PFSK-1 (cell line): ENCODE measurements at regions not wholly inside any gene's neighbourhood (a gene's known extent, or its start where the extent isn't known, plus 50 kb on each side); places are given as distances from the start of the nearest gene placed in this dataset.

Experiments used
- FOXP2 ChIP-seq: optimal IDR thresholded peaks from 2 replicates; pipeline ENCODE3; 2011; ENCODE audit warnings: borderline replicate concordance, control low read depth, inconsistent platforms; ENCODE audit not compliant: insufficient read depth; ENCODE audit errors: extremely low read length, extremely low read depth
- POLR2AphosphoS5 ChIP-seq: IDR thresholded peaks from 2 replicates; pipeline ENCODE4 v1.6.1; 2012; ENCODE audit warnings: low read depth, mild to moderate bottlenecking, control low read depth, low read length, moderate library complexity
- REST ChIP-seq, 2 experiments: IDR thresholded peaks; 2 replicates each; pipeline versions ENCODE4 v1.6.1 to v1.8.0; 2011 to 2012; ENCODE audit warnings: low read depth in 2 of 2, low read length in 2 of 2, control low read depth in 1 of 2, inconsistent platforms in 1 of 2, mild to moderate bottlenecking in 1 of 2, moderate library complexity in 1 of 2; ENCODE audit not compliant: insufficient read depth in 1 of 2
- SIN3A ChIP-seq: IDR thresholded peaks from 2 replicates; pipeline ENCODE4 v1.6.1; 2012; ENCODE audit warnings: mild to moderate bottlenecking, low read length, moderate library complexity, borderline replicate concordance; ENCODE audit not compliant: insufficient read depth
- TAF1 ChIP-seq: IDR thresholded peaks from 2 replicates; pipeline ENCODE4 v1.6.1; 2012; ENCODE audit warnings: low read length, control low read depth, borderline replicate concordance; ENCODE audit not compliant: insufficient read depth

- no peak for TF ChIP-seq SIN3A
- TF ChIP-seq TAF1, result no peak
- TF ChIP-seq FOXP2, result no peak
- no peak for TF ChIP-seq REST (IDR thresholded peaks at IDR 0.05; ENCODE audit: insufficient read depth in 1 of 2, low read depth in 2 of 2, low read length in 2 of 2)
- no peak for TF ChIP-seq POLR2AphosphoS5
Measured at GRCh38 chr6:155894758-155895157, 439.1 kb upstream of the NOX3 start.

GRCh38 chr6:155894262-155894661 lies 438.6 kb upstream of the NOX3 start:
- TF ChIP-seq SIN3A, result no peak

- no peak for TF ChIP-seq REST (IDR thresholded peaks at IDR 0.05; ENCODE audit: insufficient read depth in 1 of 2, low read depth in 2 of 2, low read length in 2 of 2)
- TF ChIP-seq FOXP2, result no peak
- TF ChIP-seq TAF1, result no peak
- no peak for TF ChIP-seq SIN3A
- TF ChIP-seq POLR2AphosphoS5, result no peak
Measured at GRCh38 chr6:155890409-155890808, 434.8 kb upstream of the NOX3 start.

GRCh38 chr6:155889410-155889809 lies 433.8 kb upstream of the NOX3 start:
- no peak for TF ChIP-seq TAF1
- no peak for TF ChIP-seq SIN3A
- TF ChIP-seq FOXP2, result no peak
- no peak for TF ChIP-seq REST (IDR thresholded peaks at IDR 0.05; ENCODE audit: insufficient read depth in 1 of 2, low read depth in 2 of 2, low read length in 2 of 2)
- no peak for TF ChIP-seq POLR2AphosphoS5

GRCh38 chr6:155887421-155887820 lies 431.8 kb upstream of the NOX3 start:
- TF ChIP-seq POLR2AphosphoS5, result no peak
- no peak for TF ChIP-seq FOXP2
- no peak for TF ChIP-seq TAF1
- no peak for TF ChIP-seq SIN3A
- TF ChIP-seq REST (IDR thresholded peaks at IDR 0.05; ENCODE audit: insufficient read depth in 1 of 2, low read depth in 2 of 2, low read length in 2 of 2), result no peak

GRCh38 chr6:155883741-155884140 lies 428.1 kb upstream of the NOX3 start:
- TF ChIP-seq FOXP2 (no peak), TAF1 (no peak), POLR2AphosphoS5 (no peak), REST (IDR thresholded peaks at IDR 0.05; ENCODE audit: insufficient read depth in 1 of 2, low read depth in 2 of 2, low read length in 2 of 2) (no peak), SIN3A (no peak)
